ENCODE measurements at regions not wholly inside any gene's neighbourhood (a gene's known extent, or its start where the extent isn't known, plus 50 kb on each side); places are given as distances from the start of the nearest gene placed in this dataset.

- no peak for TF ChIP-seq TSHZ2 (CRISPR knock-in tag; IDR thresholded peaks at IDR 0.05)
- no peak for TF ChIP-seq PATZ1 (CRISPR knock-in tag; IDR thresholded peaks at IDR 0.05; ENCODE audit: borderline replicate concordance)
- no peak for TF ChIP-seq ESRRG (CRISPR knock-in tag; IDR thresholded peaks at IDR 0.05)
- TF ChIP-seq ZNF70 (CRISPR knock-in tag; IDR thresholded peaks at IDR 0.05): no peak
- TF ChIP-seq CSDC2 (CRISPR knock-in tag; IDR thresholded peaks at IDR 0.05): no peak
Observed at GRCh38 chr6:6434151-6434550, 113.7 kb upstream of the F13A1 start (continued).

GRCh38 chr6:6434723-6435122 is 114.3 kb upstream of the F13A1 start:
- no peak for ATAC-seq

More at GRCh38 chr6:6434723-6435122, 114.3 kb upstream of the F13A1 start:
- TF ChIP-seq BACH2 (CRISPR knock-in tag; IDR thresholded peaks at IDR 0.05; ENCODE audit: borderline replicate concordance): no peak
- TF ChIP-seq OSR1 (CRISPR knock-in tag; IDR thresholded peaks at IDR 0.05): no peak
- TF ChIP-seq ARNTL (CRISPR knock-in tag; IDR thresholded peaks at IDR 0.05; ENCODE audit: borderline replicate concordance, low read depth): no peak
- no peak for TF ChIP-seq CSRNP3 (CRISPR knock-in tag; IDR thresholded peaks at IDR 0.05)
- no peak for TF ChIP-seq PATZ1 (CRISPR knock-in tag; IDR thresholded peaks at IDR 0.05; ENCODE audit: borderline replicate concordance)
- TF ChIP-seq ZC3H10 (CRISPR knock-in tag; IDR thresholded peaks at IDR 0.05): no peak
- no peak for TF ChIP-seq GLIS3 (CRISPR knock-in tag; IDR thresholded peaks at IDR 0.05)
- no peak for TF ChIP-seq ZNF565 (CRISPR knock-in tag; conservative IDR thresholded peaks at IDR 0.05; ENCODE audit: low read depth)
- no peak for TF ChIP-seq TCF4 (CRISPR knock-in tag; IDR thresholded peaks at IDR 0.05; ENCODE audit: borderline replicate concordance)
- TF ChIP-seq TSHZ2 (CRISPR knock-in tag; IDR thresholded peaks at IDR 0.05): no peak
- no peak for TF ChIP-seq PPARA (CRISPR knock-in tag; IDR thresholded peaks at IDR 0.05; ENCODE audit: borderline replicate concordance)
- no peak for TF ChIP-seq ZFP3 (CRISPR knock-in tag; IDR thresholded peaks at IDR 0.05)
- no peak for TF ChIP-seq ZNF70 (CRISPR knock-in tag; IDR thresholded peaks at IDR 0.05)
- no peak for TF ChIP-seq POU6F1 (CRISPR knock-in tag; IDR thresholded peaks at IDR 0.05; ENCODE audit: borderline replicate concordance, low read depth)
- no peak for TF ChIP-seq ISL1 (CRISPR knock-in tag; IDR thresholded peaks at IDR 0.05)
- TF ChIP-seq ZFP30 (CRISPR knock-in tag; IDR thresholded peaks at IDR 0.05): no peak
